ENCODE measurements at regions not wholly inside any gene's neighbourhood (a gene's known extent, or its start where the extent isn't known, plus 50 kb on each side); places are given as distances from the start of the nearest gene placed in this dataset.
A peak's percentile ranks its signal among the peaks of the same experiment; 100 is the strongest.

DNA sequence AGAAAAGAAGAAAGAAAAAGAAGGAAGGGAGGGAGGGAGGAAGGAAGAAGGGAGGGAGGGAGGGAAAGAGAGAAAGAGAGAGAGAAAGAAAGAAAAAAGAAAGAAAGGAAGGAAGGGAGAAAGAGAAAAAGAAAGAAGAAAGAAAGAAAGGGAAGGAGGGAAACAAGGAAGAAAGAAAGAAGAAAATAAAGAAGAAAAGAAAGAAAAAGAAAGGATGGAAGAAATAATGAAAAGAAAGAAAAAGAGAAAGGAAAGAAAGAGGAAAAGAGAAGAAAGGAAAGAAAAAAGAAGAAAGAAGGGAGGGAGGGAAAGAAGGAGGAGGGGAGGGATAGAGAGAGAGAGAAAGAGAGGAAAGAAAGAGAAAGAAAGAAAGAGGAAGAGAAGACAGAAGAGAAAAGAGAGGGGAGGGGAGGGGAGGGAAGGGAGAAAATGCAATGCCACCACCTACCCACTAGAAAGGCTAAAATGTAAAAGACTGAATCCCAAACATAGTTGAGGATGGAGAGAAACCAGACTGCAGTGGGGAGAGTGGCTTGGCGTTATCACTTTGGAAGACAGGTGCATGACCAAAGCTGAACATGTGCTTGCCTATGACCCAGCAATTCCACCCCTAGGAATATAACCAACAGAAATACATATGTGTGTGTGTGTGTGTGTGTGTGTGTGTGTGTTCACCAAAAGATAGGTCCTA is 66.9 kb upstream of the KLF13 start:
- DNase-seq (no peak), ATAC-seq (no peak)
- Histone ChIP-seq H3K4me1 (ENCODE audit: low read depth) (peaks cover 39% of the 10 kb centered on the region), H3K36me3 (ENCODE audit: low read depth) (no peaks in the 10 kb centered on the region), H3K9me3 (no peaks in the 10 kb centered on the region), H3K4me3 (no peak overlapping the region)
- no peak for TF ChIP-seq CTCF (IDR thresholded peaks at IDR 0.05)
- intact Hi-C loops (cut with DNase I, micrococcal nuclease): no loop called here

DNA sequence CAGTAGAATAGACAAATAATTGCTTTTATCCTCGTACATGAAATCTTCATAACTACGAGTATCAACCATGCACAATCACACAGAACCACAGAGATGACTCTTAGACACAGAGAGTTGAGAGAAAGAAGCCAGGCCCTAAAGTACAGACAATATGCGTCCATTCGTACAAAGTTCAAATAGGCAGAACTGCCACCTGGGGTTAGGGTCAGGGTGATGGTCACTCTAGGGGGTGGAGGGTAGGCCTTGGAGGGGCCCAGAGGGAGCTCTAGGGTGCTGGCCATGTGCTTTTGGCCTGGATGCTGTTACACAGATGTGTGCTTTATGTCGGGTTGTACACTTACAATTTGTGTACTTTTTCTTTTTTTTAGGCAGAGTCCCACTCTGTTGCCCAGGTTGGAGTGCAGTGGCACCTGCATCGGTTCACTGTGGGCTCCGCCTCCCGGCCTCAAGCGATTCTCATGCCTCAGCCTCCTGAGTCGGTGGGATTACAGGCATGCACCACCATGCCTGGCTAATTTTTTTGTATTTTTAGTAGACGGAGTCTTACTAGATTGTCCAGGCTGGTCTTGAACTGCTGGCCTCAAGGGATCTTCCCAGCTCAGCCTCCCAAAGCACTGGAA is 65.9 kb upstream of the KLF13 start:
- DNase-seq (peak in 2 of 3 donors; percentile 17 to 37), ATAC-seq (no peak)
- no peaks in the 10 kb centered on the region for H3K36me3 ChIP-seq (ENCODE audit: low read depth)
- no peak overlapping the region for H3K4me3 ChIP-seq
- intact Hi-C loops (cut with DNase I, micrococcal nuclease): no loop called here
- H3K4me1 ChIP-seq (ENCODE audit: low read depth): peaks cover 41% of the 10 kb centered on the region
- no peak for TF ChIP-seq CTCF (IDR thresholded peaks at IDR 0.05)
- no peaks in the 10 kb centered on the region for H3K9me3 ChIP-seq

DNA sequence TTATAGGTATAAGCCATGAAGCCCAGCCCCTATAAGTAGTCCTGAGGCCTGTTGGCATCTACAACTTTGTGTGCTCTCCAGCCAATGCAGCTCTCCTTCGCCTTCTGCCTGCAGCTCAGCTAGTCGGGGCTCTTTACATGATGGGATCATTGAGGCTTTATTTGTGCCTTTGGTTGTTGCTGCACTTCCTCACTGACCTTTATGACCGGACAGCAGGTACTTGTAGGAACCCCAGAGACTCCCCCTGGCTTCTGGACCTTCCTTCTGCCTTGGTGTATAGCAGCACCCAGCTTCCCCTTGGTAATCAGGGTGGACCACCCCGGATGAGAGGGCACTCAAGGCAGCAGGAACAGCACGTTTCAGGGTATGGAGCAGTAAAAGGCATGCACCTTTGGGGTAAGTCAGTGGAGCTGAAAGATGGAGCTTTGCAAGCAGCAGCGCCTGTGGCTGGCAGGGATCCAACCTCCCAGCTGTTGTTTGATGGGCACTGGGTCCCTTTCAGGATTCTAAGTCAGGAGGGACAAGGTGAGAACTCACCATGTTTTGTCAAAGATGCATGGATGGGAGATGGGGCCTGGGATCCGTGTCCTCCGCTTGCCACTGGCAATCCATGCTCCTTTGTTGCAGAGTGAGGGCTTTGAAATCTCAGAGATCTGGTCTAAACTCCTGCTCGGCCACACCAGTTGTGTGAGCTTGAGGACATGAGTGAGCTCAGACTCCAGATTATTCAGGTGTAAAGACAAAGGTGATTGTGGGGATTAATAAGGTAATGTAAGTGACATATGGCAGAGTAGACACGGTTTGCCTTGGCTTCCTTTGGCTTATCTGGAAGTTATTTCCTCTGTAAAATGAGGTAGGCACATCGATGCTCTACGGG is 65.1 kb upstream of the KLF13 start:
- no peak for TF ChIP-seq CTCF (IDR thresholded peaks at IDR 0.05)
- ATAC-seq: no peak
- no peaks in the 10 kb centered on the region for H3K36me3 ChIP-seq (ENCODE audit: low read depth)
- peak; percentile 36 to 42 (median 39) for DNase-seq
- intact Hi-C loops (cut with DNase I, micrococcal nuclease): no loop called here
- H3K4me1 ChIP-seq (ENCODE audit: low read depth): peaks cover 38% of the 10 kb centered on the region
- no peak overlapping the region for H3K4me3 ChIP-seq
- H3K9me3 ChIP-seq: no peaks in the 10 kb centered on the region

GRCh38 chr15:31262143-31262530 is 64.5 kb upstream of the KLF13 start:
- H3K4me1 ChIP-seq (ENCODE audit: low read depth): peaks cover 39% of the 10 kb centered on the region
- TF ChIP-seq CTCF (IDR thresholded peaks at IDR 0.05): no peak
- no peaks in the 10 kb centered on the region for H3K36me3 ChIP-seq (ENCODE audit: low read depth)
- intact Hi-C loops (cut with DNase I, micrococcal nuclease): no loop called here
- no peak overlapping the region for H3K4me3 ChIP-seq
- H3K9me3 ChIP-seq: no peaks in the 10 kb centered on the region
- DNase-seq: peak in 2 of 3 donors; percentile 22 to 43
- no peak for ATAC-seq

- ATAC-seq (peak; percentile 14), DNase-seq (peak; percentile 44 to 66 (median 51))
- TF ChIP-seq CTCF (IDR thresholded peaks at IDR 0.05): no peak
- no peaks in the 10 kb centered on the region for H3K9me3 ChIP-seq
- intact Hi-C loops (cut with DNase I, micrococcal nuclease): no loop called here
- H3K4me3 ChIP-seq: no peak overlapping the region
- H3K4me1 ChIP-seq (ENCODE audit: low read depth): peaks cover 46% of the 10 kb centered on the region
- no peaks in the 10 kb centered on the region for H3K36me3 ChIP-seq (ENCODE audit: low read depth)
Observed at GRCh38 chr15:31262901-31263671, 63.5 kb upstream of the KLF13 start.

Data from mucosa of descending colon (tissue), 3 donors.